Osteoblast (primary cell): ENCODE measurements at regions not wholly inside any gene's neighbourhood (a gene's known extent, or its start where the extent isn't known, plus 50 kb on each side); places are given as distances from the start of the nearest gene placed in this dataset.

Experiments used
- DNase-seq: peaks from one replicate; pipeline ENCODE4 v3.0.0; 2011; ENCODE audit warnings: low spot score, mixed read lengths; ENCODE audit not compliant: insufficient read length; ENCODE audit errors: missing footprints
- H2AFZ ChIP-seq: 2 replicates; pipeline ENCODE4 v1.6.0; 2011; ENCODE audit warnings: mild to moderate bottlenecking, low read length
- H3K27ac ChIP-seq: 2 replicates; pipeline ENCODE4 v1.5.1; 2011; ENCODE audit warnings: mild to moderate bottlenecking, low read depth, low read length, moderate library complexity
- H3K27me3 ChIP-seq: 2 replicates; pipeline ENCODE4 v1.6.0; 2012; ENCODE audit warnings: mild to moderate bottlenecking, control low read depth, inconsistent platforms, low read length, moderate library complexity; ENCODE audit not compliant: insufficient read depth
- H3K36me3 ChIP-seq: 2 replicates; pipeline ENCODE4 v1.5.1; 2011; ENCODE audit warnings: mild to moderate bottlenecking, low read length, control low read depth, moderate library complexity; ENCODE audit not compliant: insufficient read depth
- H3K4me1 ChIP-seq: 2 replicates; pipeline ENCODE4 v1.5.1; 2011; ENCODE audit warnings: mild to moderate bottlenecking, low read length, control low read depth, moderate library complexity; ENCODE audit not compliant: insufficient read depth
- H3K4me2 ChIP-seq: 2 replicates; pipeline ENCODE4 v1.6.0; 2011; ENCODE audit warnings: mild to moderate bottlenecking, low read length; ENCODE audit not compliant: insufficient read depth
- H3K4me3 ChIP-seq: fragments of 200-600 bp; sonication (generic); 3 replicates; pipeline ENCODE4 v1.5.1; 2012; ENCODE audit warnings: mild to moderate bottlenecking, low read length, inconsistent platforms; ENCODE audit not compliant: insufficient read depth
- H3K79me2 ChIP-seq: 2 replicates; pipeline ENCODE4 v1.6.0; 2012; ENCODE audit warnings: mild to moderate bottlenecking, low read length, control low read depth, inconsistent platforms; ENCODE audit not compliant: insufficient read depth
- H3K9me3 ChIP-seq: 2 replicates; pipeline ENCODE4 v1.5.1; 2011; ENCODE audit warnings: low read depth, low read length, control low read depth
- H4K20me1 ChIP-seq: 2 replicates; pipeline ENCODE4 v1.6.0; 2012; ENCODE audit warnings: mild to moderate bottlenecking, low read length, control low read depth; ENCODE audit not compliant: insufficient read depth
- CTCF ChIP-seq: IDR thresholded peaks from 2 replicates; pipeline ENCODE4 v1.5.1; 2011; ENCODE audit warnings: mild to moderate bottlenecking, low read depth, low read length, moderate library complexity; ENCODE audit errors: extremely low read depth

GRCh38 chr1:79551321-79551720, 544.8 kb upstream of the ADGRL4 start:
- Histone ChIP-seq H3K9me3 (no peaks in the 10 kb centered on the region), H3K27ac (no peak overlapping the region), H2AFZ (no peak overlapping the region), H3K4me3 (no peak overlapping the region), H3K79me2 (no peaks in the 10 kb centered on the region), H3K4me2 (no peak overlapping the region), H3K4me1 (no peaks in the 10 kb centered on the region), H3K36me3 (no peaks in the 10 kb centered on the region), H4K20me1 (no peaks in the 10 kb centered on the region), H3K27me3 (no peaks in the 10 kb centered on the region)
- DNase-seq, result no peak
- no peak for TF ChIP-seq CTCF

- H3K27me3 ChIP-seq, result no peaks in the 10 kb centered on the region
- no peak overlapping the region for H2AFZ ChIP-seq
- no peak for TF ChIP-seq CTCF
- H3K9me3 ChIP-seq, result no peaks in the 10 kb centered on the region
- DNase-seq, result no peak
- no peaks in the 10 kb centered on the region for H3K79me2 ChIP-seq
- H3K4me3 ChIP-seq, result no peak overlapping the region
- H3K36me3 ChIP-seq, result no peaks in the 10 kb centered on the region
- no peak overlapping the region for H3K4me2 ChIP-seq
- H4K20me1 ChIP-seq, result no peaks in the 10 kb centered on the region
- H3K4me1 ChIP-seq, result no peaks in the 10 kb centered on the region
- H3K27ac ChIP-seq, result no peak overlapping the region
These were observed 543.9 kb upstream of the ADGRL4 start for GRCh38 chr1:79550402-79550801.

- H3K36me3 ChIP-seq, result no peaks in the 10 kb centered on the region
- DNase-seq, result no peak
- H3K4me1 ChIP-seq, result no peaks in the 10 kb centered on the region
- H3K27ac ChIP-seq, result no peak overlapping the region
- H2AFZ ChIP-seq, result no peak overlapping the region
- no peak overlapping the region for H3K4me3 ChIP-seq
- no peaks in the 10 kb centered on the region for H3K27me3 ChIP-seq
- H4K20me1 ChIP-seq, result no peaks in the 10 kb centered on the region
- H3K79me2 ChIP-seq, result no peaks in the 10 kb centered on the region
- H3K4me2 ChIP-seq, result no peak overlapping the region
- H3K9me3 ChIP-seq, result no peaks in the 10 kb centered on the region
- TF ChIP-seq CTCF, result no peak
These were observed 542.7 kb upstream of the ADGRL4 start for GRCh38 chr1:79549201-79549600.

- H3K27ac ChIP-seq, result no peak overlapping the region
- H3K4me2 ChIP-seq, result no peak overlapping the region
- DNase-seq, result no peak
- H3K4me3 ChIP-seq, result no peak overlapping the region
- no peaks in the 10 kb centered on the region for H4K20me1 ChIP-seq
- no peaks in the 10 kb centered on the region for H3K27me3 ChIP-seq
- no peaks in the 10 kb centered on the region for H3K36me3 ChIP-seq
- H3K79me2 ChIP-seq, result no peaks in the 10 kb centered on the region
- no peaks in the 10 kb centered on the region for H3K4me1 ChIP-seq
- no peak for TF ChIP-seq CTCF
- H3K9me3 ChIP-seq, result no peaks in the 10 kb centered on the region
- no peak overlapping the region for H2AFZ ChIP-seq
These were observed 541.0 kb upstream of the ADGRL4 start for GRCh38 chr1:79547514-79547913.
